GM18502 (cell line): ENCODE measurements at regions not wholly inside any gene's neighbourhood (a gene's known extent, or its start where the extent isn't known, plus 50 kb on each side); places are given as distances from the start of the nearest gene placed in this dataset.
"Not testable (repeated sequence)": the region's sequence is repeated elsewhere in the genome, so short reads cannot be mapped to it uniquely, and the experiment has no call there.

Source experiments
- ATAC-seq: cut with Tn5 transposase; IDR thresholded peaks from one replicate; pipeline ENCODE4 v1.9.1; 2021; ENCODE audit warnings: mild to moderate bottlenecking; ENCODE audit not compliant: unreplicated experiment, poor library complexity

DNA sequence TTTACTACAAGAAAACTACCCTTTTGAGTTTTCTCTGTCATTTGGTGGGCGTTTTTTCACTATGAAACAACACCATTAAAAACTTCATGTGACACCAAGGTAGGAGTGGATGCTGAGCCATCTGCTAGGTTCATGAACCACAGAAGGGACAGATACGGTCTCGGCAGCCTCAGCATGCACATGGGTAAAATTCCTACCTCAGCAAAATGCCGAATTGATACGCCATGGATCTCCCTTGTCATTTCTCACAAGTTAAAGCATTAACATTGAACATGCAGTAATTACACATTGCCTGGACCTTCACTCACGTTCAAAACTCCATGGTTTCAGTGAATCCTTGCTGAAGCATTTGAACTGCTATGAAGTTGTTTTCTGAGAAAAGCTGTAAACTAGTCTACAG is 121.5 kb upstream of the EGR2 start:
- no peak for ATAC-seq

DNA sequence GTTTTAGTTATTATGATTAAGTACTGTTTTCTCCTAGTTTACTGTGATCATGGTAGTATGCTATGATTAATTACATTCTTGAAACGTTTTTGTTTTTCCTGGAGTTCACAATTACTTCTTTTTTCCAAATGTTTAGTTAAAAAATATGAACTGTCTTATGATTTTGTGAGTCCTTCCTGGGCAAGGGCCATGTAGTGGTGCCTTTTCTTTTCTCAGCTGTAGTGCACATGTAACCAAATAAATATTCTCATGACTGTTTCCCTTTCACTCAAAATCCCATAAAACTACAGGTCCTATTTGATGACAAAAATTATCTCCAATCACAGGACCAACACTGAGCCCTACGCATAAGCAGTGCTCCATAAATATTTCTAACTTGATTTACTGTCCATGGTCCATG is 118.9 kb upstream of the EGR2 start:
- no peak for ATAC-seq

DNA sequence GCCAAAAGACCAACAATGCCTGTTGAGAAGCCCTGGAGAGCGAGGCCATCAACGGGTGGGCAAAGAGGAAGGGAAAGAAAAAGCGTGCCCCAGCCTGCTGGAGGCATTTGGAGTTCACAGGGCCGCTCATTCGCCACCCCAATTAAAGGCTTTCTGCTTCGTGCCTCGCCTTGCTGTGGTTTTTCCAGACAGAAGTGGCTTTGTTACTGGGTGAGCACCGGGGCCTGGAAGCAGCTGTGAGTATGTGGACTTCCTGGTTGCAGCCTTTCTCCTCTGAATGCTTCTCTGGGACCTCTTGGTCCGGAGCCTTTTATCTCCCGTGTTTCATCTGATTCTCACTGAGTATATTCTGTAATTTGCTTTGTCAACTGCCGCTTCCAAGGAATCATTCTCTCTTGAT is 118.1 kb upstream of the EGR2 start:
- no peak for ATAC-seq

DNA sequence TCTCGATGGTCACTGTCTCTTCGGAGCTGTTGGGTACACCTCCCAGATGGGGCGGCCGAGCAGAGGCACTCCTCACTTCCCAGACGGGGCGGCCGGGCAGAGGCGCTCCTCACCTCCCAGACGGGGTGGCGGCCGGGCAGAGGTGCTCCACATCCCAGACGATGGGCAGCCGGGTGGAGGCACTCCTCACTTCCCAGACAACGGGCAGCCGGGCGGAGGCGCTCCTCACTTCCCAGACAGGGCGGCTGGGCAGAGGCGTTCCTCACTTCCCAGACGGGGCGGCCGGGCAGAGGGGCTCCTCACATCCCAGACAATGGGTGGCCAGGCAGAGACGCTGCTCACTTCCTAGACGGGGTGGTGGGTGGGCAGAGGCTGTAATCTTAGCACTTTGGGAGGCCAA is 112.6 kb upstream of the EGR2 start:
- ATAC-seq, result not testable (repeated sequence)

DNA sequence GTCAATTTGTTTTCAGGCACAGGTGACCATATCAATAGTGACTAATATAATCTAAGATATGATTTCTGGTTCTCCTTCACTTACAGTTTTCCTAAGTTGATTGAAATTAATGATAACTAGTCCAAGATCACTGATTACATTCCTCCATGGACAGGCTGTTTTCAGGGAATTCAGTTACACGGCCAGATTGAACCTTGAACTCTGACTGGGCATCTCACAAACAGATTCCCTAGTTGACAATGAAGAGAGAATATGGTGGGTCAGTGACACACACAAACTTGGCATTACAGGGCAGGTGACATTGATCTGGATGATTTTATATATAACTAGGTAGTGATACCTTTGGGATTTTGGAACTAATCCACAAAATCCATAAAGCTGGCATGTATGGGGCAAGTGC is 110.2 kb upstream of the EGR2 start:
- no peak for ATAC-seq

DNA sequence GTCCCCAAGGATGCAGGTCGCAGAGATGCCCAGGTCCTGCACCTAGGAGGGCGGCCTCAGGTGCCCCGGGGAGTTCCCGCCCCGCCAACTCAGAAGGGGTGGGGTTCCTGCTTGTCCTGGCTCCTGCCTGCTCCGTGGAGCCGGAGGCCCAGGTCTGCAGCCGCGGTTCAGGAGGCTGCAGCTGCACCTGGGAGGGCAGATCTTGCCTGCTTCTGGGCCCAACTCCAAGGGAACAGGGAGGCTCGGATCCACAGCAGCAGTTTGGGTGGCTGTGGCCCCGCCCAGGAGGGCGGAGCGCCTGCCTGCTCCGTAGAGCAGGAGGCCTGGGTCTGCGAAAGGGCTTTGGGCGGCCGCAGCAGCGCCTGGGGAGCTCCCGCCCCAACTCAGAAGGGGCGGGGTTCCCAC is 108.2 kb upstream of the EGR2 start:
- peak; percentile 88 for ATAC-seq

DNA sequence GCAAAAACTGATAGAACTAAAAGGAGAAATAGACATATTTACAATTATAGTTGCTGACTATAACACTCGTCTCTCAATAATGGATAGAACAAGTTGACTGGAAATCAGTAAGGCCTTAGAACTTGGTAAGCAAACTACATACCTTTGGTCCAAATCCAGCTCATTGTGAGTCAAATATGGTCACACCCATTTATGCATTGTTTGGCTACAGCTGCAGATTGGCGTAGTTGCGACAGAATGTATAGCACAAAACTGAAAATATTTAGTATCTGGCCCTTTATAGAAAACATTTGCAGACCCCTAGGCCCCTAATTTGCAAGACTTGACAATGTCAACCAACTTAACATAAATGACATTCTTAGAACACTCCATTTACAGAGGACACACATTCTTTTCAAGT is 103.6 kb upstream of the EGR2 start:
- ATAC-seq, result no peak

DNA sequence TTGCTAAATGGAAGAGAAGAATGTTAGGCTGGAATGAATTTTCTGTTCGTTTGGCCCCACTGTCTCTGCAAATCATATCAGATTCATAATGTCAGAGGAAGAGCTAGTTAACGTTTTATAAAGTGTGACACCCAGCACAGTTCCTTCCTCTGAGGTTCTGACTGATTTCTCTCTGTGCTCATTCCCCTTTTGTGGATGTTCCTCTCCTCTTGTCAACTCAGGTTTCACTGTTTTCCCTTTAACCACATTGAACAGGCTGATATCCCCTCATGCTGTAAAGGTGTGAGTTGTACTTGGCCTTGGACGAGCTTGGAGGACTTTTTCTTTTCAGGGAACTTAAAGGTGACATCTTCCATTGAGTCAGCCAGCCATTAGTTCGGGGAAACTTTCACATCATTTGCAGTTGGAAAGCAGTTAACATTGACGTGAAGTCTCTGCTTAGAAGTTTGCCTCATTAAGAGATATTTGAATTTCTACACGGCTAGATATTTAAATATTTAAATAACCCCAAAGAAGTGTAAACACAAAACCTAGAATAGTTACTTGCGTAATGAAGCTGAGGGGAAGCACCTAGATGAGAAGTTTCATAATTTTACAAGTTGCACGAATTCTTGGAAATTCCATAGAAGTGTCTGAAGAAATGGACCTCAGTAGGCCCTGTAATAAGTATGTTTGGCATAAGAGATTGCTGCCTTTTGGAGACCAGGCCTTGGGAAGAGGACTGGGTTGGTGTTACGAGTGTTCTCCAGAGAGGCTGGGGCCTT is 101.5 kb upstream of the EGR2 start:
- ATAC-seq, result peak; percentile 55

DNA sequence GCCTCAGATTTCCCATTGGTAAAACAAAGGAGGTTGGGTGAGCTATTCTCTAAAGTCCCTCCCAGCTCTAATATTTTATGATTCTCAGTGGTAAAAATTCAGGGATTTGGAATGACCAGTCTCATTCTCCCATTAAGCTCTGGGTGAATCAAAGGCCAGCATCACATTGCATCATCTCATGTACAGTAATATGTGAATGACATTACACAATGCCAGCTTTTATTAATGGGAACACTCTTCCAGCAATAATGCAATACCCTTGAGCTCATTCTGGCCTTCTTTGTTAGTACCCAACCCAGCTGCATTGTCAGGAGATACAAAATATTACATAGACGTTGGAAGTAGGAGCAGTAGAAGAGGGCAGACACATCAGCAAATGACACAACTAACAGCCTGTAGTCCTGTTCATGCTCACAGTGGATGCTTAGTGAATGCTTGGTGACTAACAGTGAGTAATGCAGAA is 100.0 kb upstream of the EGR2 start:
- no peak for ATAC-seq

DNA sequence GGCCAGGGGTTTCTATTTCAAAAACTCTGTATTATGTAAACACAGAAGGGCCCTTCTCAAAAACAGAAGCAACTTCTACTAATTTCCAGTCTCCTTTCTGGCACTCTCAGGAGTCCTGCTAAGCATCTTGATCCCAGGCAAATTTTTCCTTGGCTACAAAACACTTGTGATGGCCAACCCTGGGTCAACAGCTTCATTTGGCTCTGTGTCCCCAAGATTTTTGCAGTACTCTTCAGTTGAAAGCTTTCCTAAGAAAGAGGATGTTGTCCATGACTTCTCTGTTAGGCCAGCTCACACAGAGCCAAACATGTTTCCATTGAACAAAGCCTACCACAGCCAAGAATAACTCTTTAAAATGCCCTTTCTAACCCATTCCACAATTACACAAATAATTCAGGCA is 99.0 kb upstream of the EGR2 start:
- no peak for ATAC-seq

DNA sequence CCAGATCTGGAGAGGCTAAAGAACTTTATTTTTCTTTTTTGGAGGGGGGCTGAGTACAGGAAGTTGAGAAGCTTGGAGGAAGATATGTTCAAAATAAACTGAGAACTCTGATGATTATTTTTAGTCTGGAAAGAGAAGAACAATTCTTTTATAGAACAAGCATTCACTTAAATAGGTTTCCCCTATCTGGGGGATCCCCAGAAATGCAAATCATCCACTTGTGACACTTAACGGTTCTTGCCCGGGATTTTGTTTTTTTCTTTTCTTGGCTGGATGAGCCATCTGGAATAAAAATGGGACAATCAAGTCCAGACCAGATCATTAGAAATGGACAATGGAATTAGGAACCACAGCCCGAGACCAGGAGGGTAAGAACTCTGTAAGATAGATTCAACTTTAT is 95.9 kb upstream of the EGR2 start:
- ATAC-seq, result no peak

DNA sequence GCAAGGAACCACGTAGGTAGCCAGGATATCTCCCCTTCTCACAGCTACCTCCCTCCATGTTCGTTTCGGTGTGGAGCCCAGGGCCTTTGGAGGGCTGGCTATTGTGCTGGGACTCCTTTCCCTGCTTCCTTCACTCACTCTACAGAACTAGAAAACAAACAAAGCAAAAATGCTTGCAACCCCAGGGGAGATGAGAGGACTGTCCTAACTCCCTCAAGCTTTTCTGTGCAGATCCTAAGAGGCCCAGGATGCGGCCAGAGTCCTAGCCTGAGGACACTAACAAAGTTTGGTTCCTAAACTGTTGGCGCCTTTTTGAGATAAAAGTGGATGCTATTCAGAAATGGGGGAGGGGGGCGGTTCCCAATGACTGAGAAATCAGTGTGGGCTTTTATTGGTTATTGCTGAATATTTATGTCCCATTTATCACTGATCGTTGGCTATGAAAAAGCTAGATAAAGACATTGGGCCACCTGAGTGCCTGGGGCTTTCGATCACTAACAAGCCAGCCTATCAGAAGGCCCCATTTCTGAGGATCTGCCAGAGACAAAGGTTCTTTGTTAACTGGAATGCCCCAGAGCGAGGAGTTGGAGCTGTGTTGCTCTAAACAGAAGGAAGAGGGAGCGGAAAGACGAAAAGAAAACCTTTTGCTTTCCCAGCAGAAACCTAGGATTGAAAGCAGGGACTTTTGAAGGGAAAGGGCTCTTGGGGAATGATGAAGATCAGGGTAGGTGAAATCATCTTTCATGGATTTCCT is 95.2 kb upstream of the EGR2 start:
- no peak for ATAC-seq

DNA sequence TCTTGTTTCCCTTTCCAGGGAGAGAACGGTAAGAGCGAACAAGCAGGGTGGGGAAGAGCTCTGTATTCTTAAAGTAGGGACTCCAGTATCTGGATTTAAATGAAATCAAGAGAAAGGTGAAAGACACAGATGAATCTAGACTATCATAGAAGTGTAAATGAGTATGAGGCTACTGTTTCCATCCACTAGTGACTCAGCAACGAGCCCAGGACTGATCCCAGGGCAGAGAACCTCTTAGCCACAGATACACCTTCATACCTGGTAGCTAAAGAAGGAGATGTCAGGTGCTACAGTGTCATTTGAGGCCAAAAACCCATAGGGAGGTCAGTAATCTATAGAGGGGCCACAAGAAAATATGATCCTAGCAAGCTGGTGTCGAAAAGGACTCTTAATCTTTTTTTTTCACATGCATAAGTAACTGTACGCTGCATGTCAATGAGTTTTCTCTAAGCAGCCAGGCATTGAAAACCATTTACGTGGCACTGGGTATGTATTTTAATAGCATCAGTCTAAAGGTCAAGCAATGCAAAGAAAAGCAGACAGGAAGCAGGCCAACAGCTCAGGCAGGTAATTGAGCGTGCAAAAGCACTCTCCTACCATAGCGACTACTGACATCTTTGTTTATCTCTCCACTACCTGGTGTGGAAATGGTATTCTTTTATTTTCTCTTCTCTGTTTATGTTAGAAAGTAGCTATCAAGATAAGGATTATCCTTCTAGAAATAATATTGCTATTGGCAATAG is 91.5 kb upstream of the EGR2 start:
- peak; percentile 68 for ATAC-seq

DNA sequence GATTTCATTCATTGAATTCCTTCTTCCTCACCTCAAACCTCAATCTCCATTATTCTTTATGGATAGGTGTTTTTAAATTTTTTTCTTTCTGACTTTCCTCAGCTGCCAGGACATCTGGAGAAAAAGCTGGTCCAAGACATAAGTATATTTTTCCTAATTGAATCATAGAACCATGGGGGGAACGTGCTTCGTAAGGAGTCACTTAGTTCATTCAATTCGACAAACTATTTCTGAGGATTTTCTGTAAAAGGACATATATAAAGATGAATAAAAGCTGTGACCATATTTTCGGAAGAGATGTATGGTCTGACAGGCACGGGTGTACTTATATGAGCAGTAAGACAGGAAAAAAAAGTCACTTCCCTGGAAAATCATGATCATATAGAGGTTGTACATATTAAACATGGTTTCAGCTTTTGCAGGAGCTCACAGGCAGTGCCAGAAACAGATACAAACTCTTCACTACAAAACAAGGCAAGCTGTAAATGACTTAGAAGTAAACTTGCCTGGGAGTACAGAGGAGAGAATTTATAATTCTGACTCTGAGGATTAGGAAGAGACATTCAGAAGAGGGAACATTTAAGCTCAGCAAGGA is 88.2 kb upstream of the EGR2 start:
- no peak for ATAC-seq

DNA sequence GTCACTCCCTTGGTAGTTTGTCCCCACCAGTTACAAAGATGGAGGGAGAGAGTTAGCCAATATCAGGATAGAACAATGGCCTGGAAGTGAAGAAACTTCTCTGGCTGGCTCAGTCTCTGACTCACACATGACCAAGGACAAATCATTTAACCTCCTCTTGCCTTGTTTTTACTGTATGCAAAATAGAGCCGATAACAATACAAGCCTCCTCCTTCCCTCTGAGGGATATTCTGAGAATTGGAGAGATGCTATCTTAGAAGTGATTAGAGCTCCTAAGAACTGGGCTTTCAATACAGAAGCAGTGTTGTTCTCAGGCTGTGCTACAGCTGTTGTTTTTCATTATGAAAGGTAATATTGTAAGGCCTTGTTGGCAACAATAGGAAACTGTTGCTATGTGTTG is 87.7 kb upstream of the EGR2 start:
- no peak for ATAC-seq

DNA sequence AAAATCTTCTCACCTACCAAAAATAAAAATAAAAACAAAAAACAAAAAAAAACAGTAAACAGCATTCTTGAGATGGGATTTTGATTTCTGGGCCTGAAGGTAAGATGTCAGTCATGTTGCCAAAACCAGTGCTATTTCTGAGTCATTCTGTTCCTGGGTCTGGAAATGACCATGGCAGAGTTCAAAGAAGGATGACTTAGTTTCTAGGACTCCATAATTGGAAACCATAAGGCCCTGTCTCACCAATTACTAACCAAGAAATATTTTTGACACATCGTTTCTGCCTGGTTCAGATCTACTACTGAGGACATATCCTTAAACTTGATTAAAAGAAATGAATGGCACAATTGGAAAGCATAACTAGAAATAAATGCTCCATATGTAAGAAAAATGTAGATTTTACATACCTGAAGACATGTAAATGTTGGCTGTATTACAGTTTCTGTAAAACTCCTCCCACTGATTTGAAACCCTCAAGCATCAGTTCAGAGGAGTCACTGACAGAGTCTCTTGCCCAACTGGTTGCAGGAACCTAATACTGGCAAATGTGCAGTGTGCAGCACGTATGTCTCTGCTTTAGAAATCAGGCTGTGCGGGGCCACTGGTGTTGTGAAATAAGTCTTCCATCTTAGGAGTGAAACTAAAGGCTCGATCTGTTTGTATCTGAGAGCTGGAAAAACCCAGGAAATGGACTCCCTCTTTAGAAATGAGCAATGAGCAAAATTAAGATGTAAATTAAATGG is 84.8 kb upstream of the EGR2 start:
- no peak for ATAC-seq

DNA sequence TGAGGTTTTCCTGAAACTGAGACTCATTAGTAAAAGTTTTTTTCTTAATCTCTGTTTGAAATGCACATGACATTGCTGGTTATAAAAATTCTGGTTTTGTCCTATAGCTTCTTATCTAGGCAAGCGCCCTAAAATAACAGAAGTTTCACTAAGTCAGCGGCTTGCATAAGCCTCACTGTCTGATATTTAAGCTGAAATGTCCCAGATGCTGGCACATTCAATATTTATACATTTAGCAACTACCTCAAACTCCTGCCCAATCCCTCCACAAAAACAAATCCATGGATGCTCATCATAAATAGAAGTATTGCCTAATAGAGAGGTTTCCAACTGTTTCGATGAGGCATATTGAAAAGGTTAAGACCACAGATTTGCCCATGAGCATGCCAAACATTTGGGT is 83.1 kb upstream of the EGR2 start:
- no peak for ATAC-seq

DNA sequence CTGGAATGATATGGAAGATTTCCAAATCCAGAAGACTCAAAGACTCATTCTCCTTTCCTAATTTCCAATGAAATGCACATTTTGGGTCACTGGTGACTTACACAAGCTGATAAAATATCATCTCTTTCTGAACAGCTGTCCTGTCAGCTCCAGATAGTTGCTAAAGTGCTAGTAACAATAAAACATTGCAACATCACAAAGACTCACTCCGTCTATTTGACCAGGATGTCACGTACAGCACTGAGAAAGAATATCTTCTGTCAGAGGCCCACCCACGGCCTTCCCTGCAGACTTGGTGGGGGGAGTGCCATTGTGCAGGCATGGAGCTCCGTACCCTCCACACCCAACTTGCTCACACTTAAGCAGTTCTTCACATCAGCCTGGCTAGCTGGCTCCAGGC is 78.9 kb upstream of the EGR2 start:
- no peak for ATAC-seq

DNA sequence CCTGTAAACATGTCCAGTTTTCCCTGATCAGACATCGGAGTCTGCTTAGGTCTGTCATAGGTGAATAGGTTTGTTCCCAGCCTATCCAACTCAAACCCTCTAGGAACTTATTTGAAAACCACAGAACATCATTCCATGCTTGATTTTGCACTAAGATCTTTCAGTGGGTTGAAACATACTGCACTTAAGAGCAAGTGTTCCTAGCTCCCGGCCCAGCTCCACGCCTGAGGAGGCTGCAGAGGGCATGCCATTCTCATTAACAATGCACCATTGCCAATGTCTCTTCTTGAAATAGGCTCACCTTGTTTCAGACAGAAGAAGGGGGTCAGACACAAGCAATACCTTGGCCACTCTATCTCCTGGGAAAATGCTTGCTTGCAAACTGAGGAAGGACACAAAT is 78.0 kb upstream of the EGR2 start:
- ATAC-seq, result no peak

DNA sequence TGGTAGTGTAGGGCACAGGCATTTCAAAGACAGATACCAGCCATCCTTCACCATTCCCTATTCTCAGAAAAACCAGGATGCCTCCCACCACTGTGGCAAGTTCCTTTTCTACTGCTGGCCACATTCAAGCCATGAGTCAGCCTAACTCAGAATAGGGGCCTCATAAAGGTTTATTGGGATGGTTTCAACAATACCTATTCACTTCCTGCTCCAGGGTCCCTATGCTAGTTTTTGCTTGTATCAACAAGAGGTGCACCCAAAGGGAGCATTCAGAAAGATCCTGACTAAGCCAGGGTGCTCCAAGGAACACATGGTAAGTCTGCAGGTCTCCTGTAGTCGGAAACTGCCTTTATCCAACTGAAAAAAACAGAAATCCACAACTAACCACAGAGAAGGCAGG is 76.9 kb upstream of the EGR2 start:
- no peak for ATAC-seq
